ENCODE measurements at regions not wholly inside any gene's neighbourhood (a gene's known extent, or its start where the extent isn't known, plus 50 kb on each side); places are given as distances from the start of the nearest gene placed in this dataset.
"Not testable (repeated sequence)": the region's sequence is repeated elsewhere in the genome, so short reads cannot be mapped to it uniquely, and the experiment has no call there.

DNA sequence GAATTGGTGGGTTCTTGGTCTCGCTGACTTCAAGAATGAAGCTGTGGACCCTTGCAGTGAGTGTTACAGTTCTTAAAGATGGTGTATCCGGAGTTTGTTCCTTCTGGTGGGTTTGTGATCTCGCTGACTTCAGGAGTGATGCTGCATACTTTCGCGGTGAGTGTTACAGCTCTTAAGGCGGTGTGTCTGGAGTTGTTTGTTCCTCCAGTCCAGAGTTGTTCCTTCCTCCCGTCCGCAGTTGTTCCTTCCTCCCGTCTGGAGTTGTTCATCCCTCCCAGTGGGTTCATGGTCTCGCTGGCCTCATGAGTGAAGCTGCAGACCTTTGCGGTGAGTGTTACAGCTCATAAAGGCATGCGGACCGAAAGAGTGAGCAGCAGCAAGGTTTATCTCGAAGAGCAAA is 159.6 kb upstream of the ADAMTSL1 start:
- no peak for DNase-seq (ENCODE audit: low read depth)
- TF ChIP-seq, protein P1, sequence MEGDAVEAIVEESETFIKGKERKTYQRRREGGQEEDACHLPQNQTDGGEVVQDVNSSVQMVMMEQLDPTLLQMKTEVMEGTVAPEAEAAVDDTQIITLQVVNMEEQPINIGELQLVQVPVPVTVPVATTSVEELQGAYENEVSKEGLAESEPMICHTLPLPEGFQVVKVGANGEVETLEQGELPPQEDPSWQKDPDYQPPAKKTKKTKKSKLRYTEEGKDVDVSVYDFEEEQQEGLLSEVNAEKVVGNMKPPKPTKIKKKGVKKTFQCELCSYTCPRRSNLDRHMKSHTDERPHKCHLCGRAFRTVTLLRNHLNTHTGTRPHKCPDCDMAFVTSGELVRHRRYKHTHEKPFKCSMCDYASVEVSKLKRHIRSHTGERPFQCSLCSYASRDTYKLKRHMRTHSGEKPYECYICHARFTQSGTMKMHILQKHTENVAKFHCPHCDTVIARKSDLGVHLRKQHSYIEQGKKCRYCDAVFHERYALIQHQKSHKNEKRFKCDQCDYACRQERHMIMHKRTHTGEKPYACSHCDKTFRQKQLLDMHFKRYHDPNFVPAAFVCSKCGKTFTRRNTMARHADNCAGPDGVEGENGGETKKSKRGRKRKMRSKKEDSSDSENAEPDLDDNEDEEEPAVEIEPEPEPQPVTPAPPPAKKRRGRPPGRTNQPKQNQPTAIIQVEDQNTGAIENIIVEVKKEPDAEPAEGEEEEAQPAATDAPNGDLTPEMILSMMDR (IDR thresholded peaks at IDR 0.05; ENCODE audit: control insufficient read depth, insufficient read depth, low read depth, low read length, missing control alignments), result no peak
- H3K4me3 ChIP-seq (ENCODE audit: control insufficient read depth, low read depth, low read length), result no peak overlapping the region

DNA sequence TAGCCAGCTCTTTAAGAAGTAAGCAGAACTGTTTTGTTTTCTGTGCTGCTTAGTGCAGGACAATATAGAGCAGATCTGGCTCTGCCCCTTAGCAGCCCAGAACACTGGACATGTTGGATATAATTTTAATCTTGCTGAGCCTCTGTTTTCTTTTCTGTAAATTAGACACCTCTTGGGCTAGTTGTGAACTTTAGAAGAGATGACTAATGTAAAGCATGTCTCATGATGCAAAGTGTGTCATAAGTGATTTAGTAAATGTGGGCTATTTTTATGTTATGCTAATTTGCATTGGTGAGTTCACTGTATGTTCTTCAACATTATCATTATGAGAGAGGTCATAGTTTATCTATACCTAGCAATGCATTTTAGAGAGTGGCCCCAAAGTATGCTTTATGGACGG is 156.1 kb upstream of the ADAMTSL1 start:
- TF ChIP-seq, protein P1 (IDR thresholded peaks at IDR 0.05; ENCODE audit: control insufficient read depth, insufficient read depth, low read depth, low read length, missing control alignments), result no peak
- no peak overlapping the region for H3K4me3 ChIP-seq (ENCODE audit: control insufficient read depth, low read depth, low read length)
- no peak for DNase-seq (ENCODE audit: low read depth)

- no peak for DNase-seq (ENCODE audit: low read depth)
- TF ChIP-seq, protein P1 (IDR thresholded peaks at IDR 0.05; ENCODE audit: control insufficient read depth, insufficient read depth, low read depth, low read length, missing control alignments), result peak; percentile 35
- no peak overlapping the region for H3K4me3 ChIP-seq (ENCODE audit: control insufficient read depth, low read depth, low read length)
Observed at GRCh38 chr9:18319918-18320445, 154.0 kb upstream of the ADAMTSL1 start.

DNA sequence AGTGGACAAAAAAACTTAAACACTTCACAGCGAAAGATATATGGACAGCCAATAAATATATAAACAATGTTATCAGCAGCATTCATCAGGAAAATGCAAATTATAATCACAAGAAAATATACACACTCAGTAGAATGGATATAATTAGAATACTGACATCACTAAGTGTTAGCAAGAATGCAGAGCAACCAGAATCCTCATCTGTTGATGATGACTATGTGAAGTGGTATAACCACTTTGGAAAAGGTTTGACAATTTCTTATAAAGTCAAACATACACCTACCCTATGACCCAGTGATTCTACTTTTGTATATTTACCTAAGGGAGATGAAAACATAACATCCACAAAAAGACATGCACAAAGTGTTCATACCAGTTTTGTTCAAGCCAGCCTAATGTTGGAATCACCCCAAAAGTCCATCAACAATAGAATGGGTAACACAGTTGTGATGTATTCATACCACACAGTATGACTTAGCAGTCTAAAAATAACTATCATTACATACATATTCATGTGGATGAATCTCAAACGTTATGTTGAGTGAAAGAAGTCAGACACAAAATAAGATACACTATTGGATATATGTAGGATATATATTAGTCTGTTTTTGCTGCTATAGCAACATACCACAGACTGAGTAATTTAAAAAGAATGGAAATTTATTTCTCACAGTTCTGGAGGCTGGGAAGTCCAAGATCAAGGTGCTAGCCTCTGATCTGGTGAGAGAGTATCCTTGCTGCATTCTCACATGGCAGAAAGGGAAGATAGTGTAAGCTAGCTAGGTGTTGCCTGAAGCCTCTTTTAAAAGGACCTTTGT is 148.8 kb upstream of the ADAMTSL1 start:
- no peak for DNase-seq (ENCODE audit: low read depth)
- TF ChIP-seq, protein P1 (IDR thresholded peaks at IDR 0.05; ENCODE audit: control insufficient read depth, insufficient read depth, low read depth, low read length, missing control alignments), result no peak
- no peak overlapping the region for H3K4me3 ChIP-seq (ENCODE audit: control insufficient read depth, low read depth, low read length)

DNA sequence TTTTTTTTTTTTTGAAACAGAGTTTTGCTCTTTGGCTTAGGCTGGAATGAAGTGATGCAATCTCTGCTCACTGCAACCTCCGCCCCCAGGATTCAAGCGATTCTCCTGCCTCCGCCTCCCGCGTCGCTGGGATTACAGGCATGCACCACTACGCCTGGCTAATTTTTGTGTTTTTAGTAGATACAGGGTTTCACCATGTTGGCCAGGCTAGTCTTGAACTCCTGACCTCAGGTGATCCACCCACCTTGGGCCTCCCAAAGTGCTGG is 148.3 kb upstream of the ADAMTSL1 start:
- not testable (repeated sequence) for H3K4me3 ChIP-seq (ENCODE audit: control insufficient read depth, low read depth, low read length); DNase-seq (ENCODE audit: low read depth)

GRCh38 chr9:18327121-18327520 is 146.8 kb upstream of the ADAMTSL1 start:
- TF ChIP-seq, protein P1 (IDR thresholded peaks at IDR 0.05; ENCODE audit: control insufficient read depth, insufficient read depth, low read depth, low read length, missing control alignments), result no peak
- H3K4me3 ChIP-seq (ENCODE audit: control insufficient read depth, low read depth, low read length), result no peak overlapping the region
- no peak for DNase-seq (ENCODE audit: low read depth)

DNA sequence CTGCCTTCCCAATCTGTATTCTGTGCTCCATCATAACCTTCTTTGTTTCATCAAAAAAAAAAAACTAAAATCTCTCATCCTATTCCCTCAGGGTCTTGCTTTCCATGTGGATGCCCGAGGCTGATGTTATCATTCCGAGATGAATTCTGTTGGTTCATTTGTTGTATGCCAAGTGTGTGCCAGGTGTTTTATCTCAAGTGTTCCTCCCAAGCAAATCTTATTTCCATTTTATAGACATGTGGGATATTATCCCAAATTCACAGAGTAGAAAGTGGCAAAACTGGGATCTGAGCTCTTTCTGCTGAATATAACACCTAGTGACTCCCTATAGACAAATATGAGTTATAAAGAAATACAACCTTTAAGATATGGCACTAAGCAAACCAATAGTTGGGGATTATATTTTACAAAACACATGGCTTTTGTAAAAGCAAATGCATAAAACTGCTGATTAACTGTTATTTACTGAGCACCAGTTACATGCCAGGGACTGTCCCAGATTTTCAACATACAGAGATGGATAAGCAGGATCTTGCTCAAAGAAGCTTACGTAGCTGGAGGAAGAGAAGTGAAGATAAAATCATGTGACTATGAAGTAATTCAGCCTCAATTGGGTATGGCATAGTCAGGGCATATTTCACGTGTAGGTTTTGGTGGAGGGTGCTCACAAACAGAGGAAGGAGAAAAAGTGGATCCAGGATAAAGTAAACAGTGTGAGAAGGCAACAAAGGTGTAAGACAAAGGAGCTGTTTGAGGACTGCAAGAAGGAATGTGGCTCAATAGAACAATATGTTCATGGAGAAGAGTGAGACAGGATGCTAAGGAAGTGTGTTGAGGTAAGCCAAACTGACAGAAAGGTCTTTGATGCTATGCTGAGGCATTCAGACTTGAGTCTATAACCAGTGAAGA is 143.3 kb upstream of the ADAMTSL1 start:
- H3K4me3 ChIP-seq (ENCODE audit: control insufficient read depth, low read depth, low read length), result no peak overlapping the region
- no peak for DNase-seq (ENCODE audit: low read depth)
- TF ChIP-seq, protein P1 (IDR thresholded peaks at IDR 0.05; ENCODE audit: control insufficient read depth, insufficient read depth, low read depth, low read length, missing control alignments), result no peak

All from AG09309 (cell line).